ENCODE measurements at regions not wholly inside any gene's neighbourhood (a gene's known extent, or its start where the extent isn't known, plus 50 kb on each side); places are given as distances from the start of the nearest gene placed in this dataset.

DNA sequence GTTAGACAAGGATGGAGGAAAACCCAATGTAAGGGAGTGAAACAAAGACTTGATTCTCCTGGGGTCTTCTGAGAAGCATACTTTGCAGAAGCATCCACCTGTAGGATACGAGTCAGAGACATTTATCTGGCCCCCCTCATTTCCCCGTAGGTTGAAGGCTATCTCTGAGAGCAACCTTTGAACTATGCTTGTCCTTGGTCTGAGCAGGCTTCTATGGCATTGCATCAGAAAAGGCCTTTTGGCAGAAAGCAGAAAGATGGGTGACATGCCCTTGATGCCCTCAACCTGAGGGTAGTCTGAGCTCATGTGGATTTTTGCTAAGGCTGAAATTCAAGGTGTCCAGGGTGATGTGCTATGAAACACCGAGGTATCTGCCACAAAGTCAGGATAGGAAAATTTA, 131.6 kb upstream of the SGO1 start:
- TF ChIP-seq FOXK2 (IDR thresholded peaks at IDR 0.05), result no peak
- TF ChIP-seq FOXM1 (IDR thresholded peaks at IDR 0.05; ENCODE audit: borderline replicate concordance), result no peak
- TF ChIP-seq CTBP1 (IDR thresholded peaks at IDR 0.05; ENCODE audit: borderline replicate concordance), result no peak
- TF ChIP-seq SP1 (IDR thresholded peaks at IDR 0.05), result no peak
- TF ChIP-seq BHLHE40 (IDR thresholded peaks at IDR 0.05; ENCODE audit: borderline replicate concordance), result no peak
- no peak for TF ChIP-seq ARNT (IDR thresholded peaks at IDR 0.05)

All from HEK293T (cell line).